Daoy (cell line): ENCODE measurements at regions not wholly inside any gene's neighbourhood (a gene's known extent, or its start where the extent isn't known, plus 50 kb on each side); places are given as distances from the start of the nearest gene placed in this dataset.

Source experiments
- DNase-seq: peaks from one replicate; pipeline ENCODE4 v3.0.0-alpha.2; 2015; ENCODE audit warnings: low read depth

- no peak for DNase-seq
These were observed 609.5 kb upstream of the UBE2E2 start for GRCh38 chr3:22593638-22594037.

GRCh38 chr3:22594990-22595389 is 608.1 kb upstream of the UBE2E2 start:
- no peak for DNase-seq

- no peak for DNase-seq
These were observed 596.7 kb upstream of the UBE2E2 start for GRCh38 chr3:22606461-22606860.

GRCh38 chr3:22606938-22607337 is 596.2 kb upstream of the UBE2E2 start:
- no peak for DNase-seq

GRCh38 chr3:22608093-22608492 is 595.0 kb upstream of the UBE2E2 start:
- DNase-seq = no peak

GRCh38 chr3:22608721-22609120 is 594.4 kb upstream of the UBE2E2 start:
- no peak for DNase-seq

- DNase-seq = no peak
These were observed 594.0 kb upstream of the UBE2E2 start for GRCh38 chr3:22609139-22609538.

- DNase-seq = no peak
These were observed 590.2 kb upstream of the UBE2E2 start for GRCh38 chr3:22612927-22613326.

- no peak for DNase-seq
These were observed 587.3 kb upstream of the UBE2E2 start for GRCh38 chr3:22615790-22616189.

GRCh38 chr3:22617372-22617771 is 585.8 kb upstream of the UBE2E2 start:
- no peak for DNase-seq

GRCh38 chr3:22620498-22620897 is 582.6 kb upstream of the UBE2E2 start:
- no peak for DNase-seq

GRCh38 chr3:22621205-22621809 is 581.8 kb upstream of the UBE2E2 start:
- no peak for DNase-seq

GRCh38 chr3:22627993-22628499 is 575.1 kb upstream of the UBE2E2 start:
- DNase-seq = no peak

- DNase-seq = no peak
These were observed 570.6 kb upstream of the UBE2E2 start for GRCh38 chr3:22632536-22632935.

GRCh38 chr3:22634433-22634832 is 568.7 kb upstream of the UBE2E2 start:
- no peak for DNase-seq

- no peak for DNase-seq
These were observed 543.3 kb upstream of the UBE2E2 start for GRCh38 chr3:22659651-22660475.

GRCh38 chr3:22660606-22661005 is 542.5 kb upstream of the UBE2E2 start:
- DNase-seq = no peak

GRCh38 chr3:22661121-22661700 is 541.9 kb upstream of the UBE2E2 start:
- no peak for DNase-seq

- no peak for DNase-seq
These were observed 537.6 kb upstream of the UBE2E2 start for GRCh38 chr3:22665528-22665927.

- DNase-seq = no peak
These were observed 536.4 kb upstream of the UBE2E2 start for GRCh38 chr3:22666736-22667135.

- no peak for DNase-seq
These were observed 531.3 kb upstream of the UBE2E2 start for GRCh38 chr3:22671848-22672247.

GRCh38 chr3:22684739-22685138 is 518.4 kb upstream of the UBE2E2 start:
- DNase-seq = no peak

- no peak for DNase-seq
These were observed 517.5 kb upstream of the UBE2E2 start for GRCh38 chr3:22685597-22685996.
